ENCODE measurements at regions not wholly inside any gene's neighbourhood (a gene's known extent, or its start where the extent isn't known, plus 50 kb on each side); places are given as distances from the start of the nearest gene placed in this dataset.

- no peak for TF ChIP-seq CTCF (IDR thresholded peaks at IDR 0.05; ENCODE audit: poor library complexity)
- TF ChIP-seq EZH2 (IDR thresholded peaks at IDR 0.05; ENCODE audit: borderline replicate concordance): no peak
Observed at GRCh38 chr12:114952573-114953271, 268.7 kb upstream of the TBX3 start.

Measured in hepatocyte (in vitro differentiated cells).